HG03442 (cell line): ENCODE measurements at regions not wholly inside any gene's neighbourhood (a gene's known extent, or its start where the extent isn't known, plus 50 kb on each side); places are given as distances from the start of the nearest gene placed in this dataset.

ENCODE experiments used
- ATAC-seq: cut with Tn5 transposase; IDR thresholded peaks from one replicate; pipeline ENCODE4 v1.9.1; 2021; ENCODE audit warnings: mild to moderate bottlenecking, moderate library complexity; ENCODE audit not compliant: unreplicated experiment

DNA sequence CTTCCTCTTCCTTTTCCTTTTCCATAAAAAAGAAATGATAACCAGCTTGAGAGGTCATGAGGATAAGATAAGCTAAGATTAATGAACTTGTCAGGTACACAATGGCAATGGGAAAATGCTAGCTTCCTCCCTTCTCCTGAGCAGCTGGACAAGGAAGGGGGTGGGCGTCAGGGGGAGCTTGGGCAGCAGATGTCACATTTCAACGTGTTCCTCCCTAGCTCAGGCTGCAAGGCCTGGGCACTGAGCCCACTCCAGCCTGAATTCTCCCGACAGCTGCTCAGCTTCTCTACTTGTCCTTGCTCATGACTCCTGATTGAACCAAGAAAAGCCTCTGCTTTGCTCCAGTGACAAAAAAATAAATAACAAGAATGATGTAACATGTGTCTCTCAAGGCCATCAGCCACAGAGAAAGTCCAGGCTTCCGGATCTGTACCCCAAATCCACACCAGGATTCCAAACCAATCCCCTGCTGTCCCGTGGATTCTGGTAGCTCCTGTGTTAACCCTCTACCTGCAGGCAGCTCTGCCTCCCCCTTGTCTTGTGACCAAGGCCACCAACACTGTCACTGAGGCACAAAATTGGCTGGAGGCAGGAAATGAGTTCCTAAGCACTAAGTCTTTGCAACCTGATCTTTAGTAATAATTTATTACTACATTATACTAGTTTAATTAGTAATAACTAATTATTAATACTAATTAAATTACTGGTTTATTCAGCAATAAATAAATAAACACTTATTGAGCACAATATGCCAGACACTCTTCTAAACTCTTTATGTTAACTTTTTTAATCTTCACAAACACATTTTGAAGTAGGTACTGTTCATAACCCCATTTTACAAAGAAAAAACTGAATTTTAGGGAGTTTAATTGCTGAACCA, 146.5 kb downstream of the CCDC34 start:
- no peak for ATAC-seq

DNA sequence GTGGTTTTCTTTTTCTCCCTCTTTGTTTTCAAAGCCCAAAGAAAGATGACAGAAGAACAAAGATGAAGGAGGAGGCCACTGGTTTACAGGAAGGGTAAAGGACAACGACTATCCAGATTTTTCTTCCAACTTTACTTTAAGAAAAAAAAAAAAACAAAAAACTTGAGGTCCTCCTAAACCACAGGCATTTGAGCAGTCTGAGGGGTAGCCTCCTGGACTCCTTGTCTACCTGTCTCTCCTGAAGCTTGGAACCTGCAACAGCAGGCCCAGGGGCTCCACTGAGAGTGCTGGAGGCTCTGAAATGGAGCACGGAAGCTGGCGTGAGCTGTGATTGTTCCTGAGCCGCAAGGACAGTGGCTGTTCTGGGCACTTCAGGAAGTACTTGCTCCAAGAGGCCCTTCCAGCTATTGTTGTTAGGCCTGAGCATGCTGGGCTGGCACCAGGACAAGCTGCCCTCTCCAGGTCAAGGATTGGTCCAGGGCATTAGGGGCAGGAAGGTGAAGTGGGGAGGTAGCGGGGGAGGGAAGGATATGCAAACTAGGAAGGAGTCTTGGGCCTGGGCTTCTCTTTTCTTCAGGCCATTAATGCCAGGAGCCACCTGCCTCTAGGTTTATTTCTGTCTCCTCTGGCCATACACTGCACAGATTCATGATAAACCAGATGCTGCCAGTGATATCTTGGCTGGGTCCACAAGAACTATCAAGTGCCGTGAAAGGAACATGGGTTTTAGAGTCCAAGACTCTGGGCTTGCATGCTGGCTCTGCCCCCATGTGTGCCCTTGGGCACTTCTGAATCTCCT, 147.3 kb downstream of the CCDC34 start:
- ATAC-seq: no peak

DNA sequence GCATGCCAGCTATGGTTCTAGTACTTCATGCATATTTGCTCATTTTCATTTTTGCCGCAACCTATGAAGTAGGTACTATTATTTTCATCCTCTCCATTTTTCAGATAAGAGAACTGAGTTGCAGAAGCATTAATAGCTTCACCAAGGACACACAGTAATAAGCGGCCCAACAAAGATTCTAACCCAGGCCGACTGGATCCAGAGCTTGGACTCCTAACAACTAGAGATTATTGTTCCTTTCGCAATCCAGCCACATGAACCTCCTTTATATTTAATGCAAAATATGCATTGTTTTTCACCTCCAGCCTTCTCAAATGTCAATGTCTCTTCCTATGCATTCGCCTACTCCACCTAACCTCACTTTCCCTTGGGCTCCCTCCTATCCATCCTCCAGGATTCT, 148.3 kb downstream of the CCDC34 start:
- no peak for ATAC-seq

DNA sequence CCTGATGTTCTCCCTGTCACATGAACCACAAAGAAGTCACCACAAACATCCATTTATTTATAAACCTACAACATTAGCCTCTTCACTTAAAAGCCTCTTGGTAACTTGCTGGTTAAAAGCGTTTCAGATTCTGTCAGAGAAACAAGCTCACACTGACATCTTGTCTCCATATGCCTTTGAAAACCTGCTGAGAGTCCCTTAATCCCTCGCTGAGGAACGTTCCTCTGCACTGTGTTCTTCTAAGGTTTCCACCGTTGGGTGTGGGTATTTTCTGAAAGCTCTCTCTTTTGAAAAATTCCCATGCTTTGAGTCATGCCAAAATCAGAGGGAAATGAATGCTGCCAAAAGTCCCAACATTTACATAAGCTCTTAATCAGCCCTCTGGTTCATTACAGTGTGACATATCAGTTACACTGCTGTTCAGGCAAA, 149.8 kb downstream of the CCDC34 start:
- ATAC-seq: peak; percentile 24

DNA sequence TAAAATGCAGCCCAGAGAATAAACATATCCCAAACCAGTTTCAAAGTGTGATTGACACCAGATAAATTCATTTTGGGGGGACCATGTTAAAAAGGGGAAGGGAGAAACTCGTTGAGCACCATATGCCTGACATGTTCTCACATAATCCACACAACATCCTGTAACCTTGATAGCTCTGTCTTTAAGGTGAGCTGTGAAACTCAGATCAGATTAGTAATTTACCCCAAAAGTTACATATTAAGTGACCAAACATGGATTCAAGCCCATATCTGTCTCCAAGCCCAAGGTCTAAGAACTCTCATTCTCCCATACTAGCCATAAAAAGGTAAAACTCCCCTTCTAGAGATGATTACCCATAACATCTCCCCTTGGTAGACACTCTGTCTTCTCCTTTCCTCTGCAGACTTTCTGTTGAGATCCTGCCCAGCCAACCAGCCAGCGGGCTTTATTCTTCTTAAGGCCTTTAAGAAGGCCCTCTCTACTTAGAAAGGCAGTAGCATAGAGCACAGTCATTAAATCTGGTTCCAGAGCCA, 150.7 kb downstream of the CCDC34 start:
- ATAC-seq: no peak

DNA sequence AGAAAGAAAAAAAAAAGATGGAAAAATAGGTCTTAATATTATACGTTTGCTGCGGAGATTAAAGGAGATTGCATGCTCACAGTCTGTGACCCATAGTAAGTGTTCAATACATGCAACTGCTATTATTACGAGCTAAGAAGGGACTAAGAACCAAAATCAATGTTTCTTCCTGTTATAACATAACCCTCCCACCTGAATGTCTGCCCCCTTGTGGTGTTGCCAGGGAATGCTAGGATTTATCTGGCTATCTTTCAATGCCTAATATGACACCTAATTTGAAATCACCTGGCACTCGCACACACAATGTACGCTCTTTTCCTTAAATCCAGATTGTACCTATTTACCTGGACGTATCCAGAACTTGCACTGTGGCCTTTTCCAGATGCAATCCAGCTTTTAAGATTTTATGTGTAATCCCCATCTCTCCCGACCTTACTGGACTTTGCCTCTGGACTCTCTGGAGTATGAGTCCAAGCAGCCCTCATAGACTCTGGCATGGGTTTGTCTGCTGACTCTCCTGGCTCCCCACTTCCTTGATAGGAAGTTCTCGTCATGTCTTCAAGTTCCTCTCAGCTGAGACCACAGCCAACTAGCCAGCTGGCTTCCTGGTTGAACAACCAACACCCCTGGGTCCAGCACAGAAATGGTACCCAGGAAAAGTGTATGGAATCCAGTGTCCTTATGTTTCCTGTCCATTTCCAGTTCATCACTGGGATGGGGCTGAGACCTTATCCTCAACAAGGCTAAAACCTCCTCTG, 151.5 kb downstream of the CCDC34 start:
- ATAC-seq: no peak

DNA sequence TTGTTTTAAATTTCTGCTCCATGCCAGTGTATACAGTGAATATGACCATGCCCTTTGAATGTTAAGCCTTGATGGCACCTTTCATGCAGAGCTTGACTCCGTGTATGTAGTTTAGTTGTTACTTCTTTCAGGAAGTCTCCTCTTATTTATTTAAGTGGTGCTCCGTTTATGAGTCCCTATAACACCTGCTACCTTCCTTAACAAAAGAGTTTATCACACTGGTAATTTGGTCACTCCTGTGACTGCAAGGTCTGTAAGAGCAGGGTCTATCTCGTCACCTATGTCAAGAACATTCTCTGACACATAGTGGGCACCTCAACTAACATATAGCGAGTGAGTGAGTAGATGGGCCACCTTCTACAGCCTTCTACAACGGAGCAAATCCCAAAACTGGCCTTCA, 152.5 kb downstream of the CCDC34 start:
- ATAC-seq: no peak

DNA sequence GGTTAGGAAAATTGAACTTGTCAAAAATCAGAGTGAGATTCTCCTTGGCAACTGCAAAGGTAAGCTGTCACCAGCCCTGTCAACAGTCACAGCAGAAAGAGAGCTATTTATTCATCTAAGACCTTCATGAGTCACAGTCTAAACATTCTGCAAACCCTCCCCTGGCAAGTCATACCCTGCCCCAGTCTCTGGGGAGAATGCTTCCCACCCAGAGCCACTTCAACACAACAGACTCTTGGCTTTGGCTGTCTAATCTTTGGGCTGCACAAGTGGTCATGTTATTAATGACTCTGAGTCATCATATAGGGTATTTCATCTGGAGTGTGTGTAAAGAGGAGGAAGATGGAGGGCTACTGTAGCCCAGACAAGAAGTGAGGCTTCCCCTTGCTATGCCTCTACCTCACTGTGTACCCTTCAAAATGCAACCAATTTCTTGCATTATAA, 153.4 kb downstream of the CCDC34 start:
- peak; percentile 79 for ATAC-seq

DNA sequence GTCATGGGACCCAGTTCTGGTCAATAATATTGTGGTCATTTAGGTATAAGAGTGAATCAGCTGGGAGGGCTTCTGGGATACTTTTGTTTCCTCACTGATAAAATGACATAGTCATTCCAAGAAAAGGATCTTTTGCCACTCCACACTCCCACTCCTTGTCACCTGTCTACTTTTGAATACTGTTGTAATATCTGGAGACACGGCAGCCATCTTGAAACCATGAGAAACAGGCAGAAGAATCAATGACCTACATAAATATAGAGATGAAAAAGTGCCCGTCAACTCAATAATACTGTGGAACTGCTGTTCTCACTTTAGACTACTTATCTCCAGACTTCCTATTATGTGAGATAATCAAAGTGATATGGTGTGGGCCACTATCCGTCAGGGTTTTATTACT, 154.2 kb downstream of the CCDC34 start:
- ATAC-seq: no peak

DNA sequence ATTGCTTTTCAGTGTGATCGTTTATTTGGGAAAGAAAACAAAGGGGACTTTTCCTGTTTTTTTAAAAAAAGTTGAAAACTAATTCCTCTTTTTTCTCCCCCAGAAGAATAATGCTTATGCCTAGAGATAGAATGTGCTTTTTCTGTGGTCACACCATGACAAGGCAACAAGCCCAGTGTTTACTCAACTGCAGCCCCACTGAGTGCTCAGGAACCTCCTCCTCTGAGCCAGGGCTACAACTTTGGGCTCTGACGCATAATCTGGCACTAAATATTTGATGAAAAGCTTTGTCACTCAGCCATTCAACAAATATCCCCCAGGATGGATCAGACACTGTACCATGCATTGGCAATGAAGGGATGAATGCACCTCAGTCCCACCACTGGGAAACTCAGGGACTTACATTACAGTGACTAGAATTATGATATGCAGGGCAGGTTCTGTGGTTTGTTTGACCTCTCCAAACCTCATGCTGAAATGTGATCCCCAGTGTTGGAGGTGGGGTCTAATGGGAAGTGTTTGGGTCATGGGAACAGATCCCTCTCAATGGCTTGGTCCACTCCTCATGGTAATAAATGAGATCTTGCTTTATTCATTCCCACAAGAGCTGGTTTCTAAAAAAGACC, 155.9 kb downstream of the CCDC34 start:
- no peak for ATAC-seq

DNA sequence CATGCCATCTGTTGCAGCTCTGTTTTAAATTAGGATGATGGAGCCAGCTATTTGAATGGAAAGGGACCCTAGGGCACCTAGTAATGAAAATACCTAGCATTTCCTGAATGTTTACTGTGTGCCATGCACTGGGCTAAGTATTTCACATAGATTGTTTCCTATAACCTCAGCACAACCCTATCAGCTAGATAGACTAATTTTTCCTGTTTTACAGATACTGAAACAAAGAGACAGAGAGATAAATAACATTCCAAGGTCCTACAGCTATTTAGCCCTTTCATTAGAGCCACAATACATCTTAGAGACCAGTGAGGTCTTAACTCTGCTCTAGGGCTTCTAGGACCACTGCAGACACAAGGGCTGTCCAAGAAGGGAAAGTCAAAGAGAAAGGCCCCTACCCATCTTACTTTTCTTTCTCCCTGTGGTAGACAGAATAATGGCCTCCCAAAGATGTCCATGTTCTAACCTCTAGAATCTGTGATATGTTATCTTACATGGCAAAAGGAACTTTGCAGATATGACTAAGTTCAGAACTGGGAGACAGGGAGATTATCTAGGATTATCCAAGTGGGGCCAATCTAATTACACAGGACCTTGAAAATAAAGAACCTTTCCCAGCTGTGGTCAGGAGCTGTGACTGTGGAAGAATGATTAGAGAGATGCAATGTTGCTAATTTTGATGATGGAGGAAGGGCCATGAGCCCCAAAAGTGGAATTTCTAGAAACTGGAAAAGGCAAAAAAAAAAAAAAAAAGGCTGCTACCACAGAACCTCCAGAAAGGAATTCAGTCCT, 157.0 kb downstream of the CCDC34 start:
- no peak for ATAC-seq

DNA sequence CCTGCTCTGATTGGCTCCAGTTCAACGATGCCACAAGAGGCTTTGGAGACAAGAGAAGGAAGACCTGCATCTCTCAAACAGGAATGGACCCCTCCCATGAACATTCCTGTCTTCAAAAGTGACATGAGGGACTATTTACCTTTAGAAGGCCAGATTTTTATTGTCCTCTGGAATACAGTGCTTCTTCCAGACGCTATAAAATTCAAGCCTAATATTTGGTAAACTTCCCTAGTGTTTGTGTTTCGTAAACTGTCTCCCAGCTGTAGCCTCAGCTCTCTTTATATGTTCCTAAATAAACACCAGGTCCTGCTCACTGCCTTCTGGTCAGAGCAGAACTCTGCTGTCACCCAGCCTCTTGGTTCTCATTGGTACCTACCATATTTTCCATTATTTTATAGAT, 157.8 kb downstream of the CCDC34 start:
- no peak for ATAC-seq

DNA sequence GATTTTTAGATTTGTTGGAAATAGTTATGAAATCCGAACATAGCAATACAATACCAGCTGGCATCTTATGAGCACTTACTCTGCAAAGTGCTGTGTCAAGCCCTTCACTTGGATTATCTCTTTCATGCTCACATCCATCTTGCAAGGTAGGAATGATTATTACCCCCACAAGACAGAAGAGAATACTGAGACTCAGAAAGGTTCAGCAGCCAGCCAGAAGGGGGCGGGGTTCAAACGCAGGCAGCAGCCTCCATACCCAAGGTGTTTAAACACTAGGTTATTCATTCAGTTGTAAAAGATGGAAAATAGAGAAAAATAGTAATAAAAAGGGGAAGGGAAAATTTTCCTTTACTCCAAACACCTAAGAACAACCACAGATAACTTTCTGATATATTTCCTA, 158.5 kb downstream of the CCDC34 start:
- ATAC-seq: peak; percentile 49

DNA sequence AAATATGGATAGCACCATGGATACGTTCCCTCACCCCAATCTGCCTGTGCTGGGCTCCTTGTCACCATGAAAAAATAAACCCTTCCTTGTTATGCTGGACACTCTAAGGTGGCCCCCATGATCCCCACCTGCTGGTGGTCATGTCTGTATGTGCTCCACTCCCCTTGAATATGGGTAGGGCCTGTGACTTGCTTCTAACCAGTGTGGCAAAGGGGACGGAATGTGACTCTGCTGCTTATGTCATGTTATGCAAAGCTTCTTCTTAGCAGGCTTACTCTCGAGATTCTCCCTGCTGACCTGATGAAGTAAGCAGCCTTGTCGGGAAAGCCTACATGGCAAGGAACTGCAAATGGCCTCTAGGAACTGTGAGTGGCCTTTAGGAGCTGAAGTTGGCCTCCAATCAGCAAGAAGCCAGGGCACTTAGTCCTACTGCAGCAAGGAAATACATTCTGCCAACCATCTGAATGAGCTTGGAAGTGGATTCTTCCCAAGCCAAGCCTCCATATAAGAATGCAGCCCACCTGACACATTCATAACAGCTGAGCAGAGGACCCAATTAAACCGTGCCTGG, 159.9 kb downstream of the CCDC34 start:
- no peak for ATAC-seq

DNA sequence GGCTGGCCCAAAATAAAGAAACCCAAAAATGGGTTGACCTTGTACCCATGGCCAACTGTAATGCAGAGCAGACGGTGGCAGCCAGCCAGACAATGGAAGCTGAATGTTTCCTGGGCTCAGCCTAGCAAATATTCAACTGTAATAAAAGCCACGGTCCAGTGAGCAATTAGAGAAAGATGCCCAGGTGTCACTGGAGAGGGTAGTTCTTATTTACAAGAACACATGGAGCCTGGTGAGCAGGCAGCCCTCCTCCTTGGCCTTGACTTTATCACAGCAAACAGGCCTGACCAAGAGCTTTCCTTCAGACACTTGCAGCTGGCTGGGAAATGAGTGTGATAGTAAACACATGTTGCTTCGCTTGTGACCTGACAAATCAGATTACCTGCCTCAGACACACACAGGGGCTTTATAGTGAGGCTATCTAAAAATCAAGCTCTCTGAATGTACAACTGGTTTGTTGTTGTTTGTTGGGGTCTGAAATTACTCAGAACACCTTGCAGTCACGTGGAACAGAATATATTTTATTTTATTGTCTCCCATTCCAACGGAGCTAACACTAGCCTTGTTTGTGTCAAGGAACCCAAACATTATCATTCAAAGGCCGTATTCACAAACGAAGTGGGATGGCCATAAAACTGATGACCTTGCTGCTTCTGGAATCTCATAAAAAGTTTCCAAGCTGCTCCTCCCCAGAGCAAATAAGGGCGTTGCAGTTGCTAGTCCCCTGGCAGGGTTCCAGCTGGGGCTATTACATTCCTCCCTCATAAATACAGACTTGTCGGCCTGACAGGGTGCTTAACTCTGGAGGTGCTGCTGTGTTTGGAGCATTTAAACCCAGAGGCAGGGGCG, 161.1 kb downstream of the BBOX1 start:
- ATAC-seq: no peak

DNA sequence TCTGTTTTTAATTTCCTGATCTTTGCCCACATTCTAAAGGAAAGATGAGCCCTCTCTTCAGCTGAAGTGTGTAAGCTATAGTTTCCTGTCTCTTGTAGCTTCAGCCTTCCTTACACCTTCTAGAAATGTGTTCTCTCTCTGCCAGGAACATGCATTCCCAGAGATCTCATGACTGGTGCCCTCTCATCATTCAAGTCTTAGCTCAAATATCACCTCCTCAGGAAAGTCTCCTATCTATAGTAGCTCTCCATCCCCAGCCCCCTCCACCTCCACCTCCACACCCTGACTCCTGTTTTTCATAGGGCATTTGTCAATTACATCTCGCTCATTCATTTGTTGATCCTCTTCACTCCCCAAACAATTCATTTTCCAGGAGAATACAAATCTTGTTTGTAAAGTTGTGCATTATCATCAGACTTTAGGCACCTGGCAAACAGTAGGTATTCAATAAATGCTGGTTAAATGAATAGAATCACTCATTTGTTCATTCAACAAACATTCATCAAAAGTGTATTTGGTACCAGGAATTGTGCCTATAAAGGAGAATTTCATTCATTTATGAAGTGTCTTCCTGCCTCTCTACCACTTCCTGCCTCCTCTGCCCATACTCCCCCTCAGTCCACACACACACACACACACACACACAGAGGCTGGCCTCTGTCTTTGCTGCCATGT, 160.3 kb downstream of the BBOX1 start:
- no peak for ATAC-seq

DNA sequence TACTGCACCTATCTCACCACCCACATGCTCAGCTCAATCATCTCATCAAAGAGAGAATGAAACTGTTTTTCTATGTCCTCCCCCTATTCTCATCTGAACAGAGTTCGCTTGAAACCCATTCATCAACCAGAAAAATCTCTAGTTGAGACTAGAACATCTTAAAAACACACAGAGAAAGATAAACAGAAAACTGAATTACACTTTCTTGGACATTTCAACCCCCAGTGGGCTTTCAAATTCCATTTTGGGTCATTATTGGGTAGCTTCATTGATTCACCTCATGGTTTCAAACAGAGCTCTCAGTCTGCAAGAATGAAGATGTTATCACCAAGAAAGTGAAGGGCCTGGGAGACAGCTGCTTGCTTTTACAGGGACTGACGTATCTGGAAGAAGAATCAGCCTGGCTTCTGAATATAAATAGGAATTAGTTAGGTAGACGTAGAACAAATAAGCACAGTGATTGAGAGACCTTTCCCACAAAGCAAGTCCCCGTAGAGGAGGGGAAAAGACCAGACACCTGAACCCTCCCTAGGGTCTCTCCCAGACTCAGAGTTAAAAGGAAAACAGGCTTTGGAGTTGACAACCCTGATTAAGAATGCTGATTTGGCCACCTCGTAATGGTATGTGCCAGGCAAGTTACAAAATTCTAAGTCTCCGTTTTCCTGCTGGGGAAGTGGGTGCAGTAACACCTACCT, 155.7 kb downstream of the BBOX1 start:
- ATAC-seq: no peak
